ENCODE measurements at regions not wholly inside any gene's neighbourhood (a gene's known extent, or its start where the extent isn't known, plus 50 kb on each side); places are given as distances from the start of the nearest gene placed in this dataset.

DNA sequence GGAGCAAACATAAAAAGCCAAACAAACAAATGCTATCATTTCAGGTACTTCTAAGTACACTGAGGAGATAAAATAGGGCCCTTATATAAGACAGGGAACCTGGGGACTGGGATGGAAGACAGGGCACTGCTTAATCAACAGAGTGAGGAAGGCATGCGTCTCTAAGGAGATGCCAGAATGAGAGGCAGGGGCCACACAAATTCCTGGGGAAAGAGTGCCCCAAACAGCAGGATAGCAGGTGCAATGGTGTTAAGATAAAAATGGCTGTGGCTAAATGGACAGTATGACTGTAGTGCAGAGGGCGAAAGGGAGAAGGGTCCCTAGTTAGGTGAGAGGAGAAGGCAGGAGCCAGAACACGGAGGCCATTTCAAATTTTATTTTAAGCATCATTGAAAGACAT is 113.9 kb downstream of the ZBTB18 start:
- no peaks in the 10 kb centered on the region for H3K4me1 ChIP-seq (ENCODE audit: low read depth, poor library complexity, severe bottlenecking)
- no peaks in the 10 kb centered on the region for H3K79me2 ChIP-seq (ENCODE audit: insufficient read depth, low read depth)
- no peak overlapping the region for H3K4me3 ChIP-seq (IDR thresholded peaks at IDR 0.05; ENCODE audit: insufficient read depth, low read depth, low read length)
- no peaks in the 10 kb centered on the region for H3K36me3 ChIP-seq (ENCODE audit: insufficient read depth)
- H4K20me1 ChIP-seq (ENCODE audit: insufficient read depth), result no peaks in the 10 kb centered on the region
- no peak overlapping the region for H3K9ac ChIP-seq
- TF ChIP-seq, protein P1, sequence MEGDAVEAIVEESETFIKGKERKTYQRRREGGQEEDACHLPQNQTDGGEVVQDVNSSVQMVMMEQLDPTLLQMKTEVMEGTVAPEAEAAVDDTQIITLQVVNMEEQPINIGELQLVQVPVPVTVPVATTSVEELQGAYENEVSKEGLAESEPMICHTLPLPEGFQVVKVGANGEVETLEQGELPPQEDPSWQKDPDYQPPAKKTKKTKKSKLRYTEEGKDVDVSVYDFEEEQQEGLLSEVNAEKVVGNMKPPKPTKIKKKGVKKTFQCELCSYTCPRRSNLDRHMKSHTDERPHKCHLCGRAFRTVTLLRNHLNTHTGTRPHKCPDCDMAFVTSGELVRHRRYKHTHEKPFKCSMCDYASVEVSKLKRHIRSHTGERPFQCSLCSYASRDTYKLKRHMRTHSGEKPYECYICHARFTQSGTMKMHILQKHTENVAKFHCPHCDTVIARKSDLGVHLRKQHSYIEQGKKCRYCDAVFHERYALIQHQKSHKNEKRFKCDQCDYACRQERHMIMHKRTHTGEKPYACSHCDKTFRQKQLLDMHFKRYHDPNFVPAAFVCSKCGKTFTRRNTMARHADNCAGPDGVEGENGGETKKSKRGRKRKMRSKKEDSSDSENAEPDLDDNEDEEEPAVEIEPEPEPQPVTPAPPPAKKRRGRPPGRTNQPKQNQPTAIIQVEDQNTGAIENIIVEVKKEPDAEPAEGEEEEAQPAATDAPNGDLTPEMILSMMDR (conservative IDR thresholded peaks at IDR 0.05; ENCODE audit: low read depth, low read length), result no peak
- H3K27ac ChIP-seq, result no peak overlapping the region
- no peak overlapping the region for H2AFZ ChIP-seq (ENCODE audit: low read depth)
- no peaks in the 10 kb centered on the region for H3K27me3 ChIP-seq (ENCODE audit: insufficient read depth, low read depth)
- no peak overlapping the region for H3K4me2 ChIP-seq

GRCh38 chr1:244165701-244166100 is 114.6 kb downstream of the ZBTB18 start:
- H3K36me3 ChIP-seq (ENCODE audit: insufficient read depth), result no peaks in the 10 kb centered on the region
- no peak overlapping the region for H3K9ac ChIP-seq
- H3K4me1 ChIP-seq (ENCODE audit: low read depth, poor library complexity, severe bottlenecking), result no peaks in the 10 kb centered on the region
- H4K20me1 ChIP-seq (ENCODE audit: insufficient read depth), result no peaks in the 10 kb centered on the region
- H3K79me2 ChIP-seq (ENCODE audit: insufficient read depth, low read depth), result no peaks in the 10 kb centered on the region
- H3K4me2 ChIP-seq, result no peak overlapping the region
- H3K4me3 ChIP-seq (IDR thresholded peaks at IDR 0.05; ENCODE audit: insufficient read depth, low read depth, low read length), result no peak overlapping the region
- H2AFZ ChIP-seq (ENCODE audit: low read depth), result no peak overlapping the region
- TF ChIP-seq, protein P1 (conservative IDR thresholded peaks at IDR 0.05; ENCODE audit: low read depth, low read length), result no peak
- no peaks in the 10 kb centered on the region for H3K27me3 ChIP-seq (ENCODE audit: insufficient read depth, low read depth)
- H3K27ac ChIP-seq, result no peak overlapping the region

- Histone ChIP-seq H3K4me1 (ENCODE audit: low read depth, poor library complexity, severe bottlenecking) (no peaks in the 10 kb centered on the region), H4K20me1 (ENCODE audit: insufficient read depth) (no peaks in the 10 kb centered on the region), H3K27ac (no peak overlapping the region), H3K4me3 (IDR thresholded peaks at IDR 0.05; ENCODE audit: insufficient read depth, low read depth, low read length) (no peak overlapping the region), H3K9ac (no peak overlapping the region), H2AFZ (ENCODE audit: low read depth) (no peak overlapping the region), H3K27me3 (ENCODE audit: insufficient read depth, low read depth) (no peaks in the 10 kb centered on the region), H3K79me2 (ENCODE audit: insufficient read depth, low read depth) (no peaks in the 10 kb centered on the region), H3K36me3 (ENCODE audit: insufficient read depth) (no peaks in the 10 kb centered on the region), H3K4me2 (no peak overlapping the region)
- TF ChIP-seq, protein P1 (conservative IDR thresholded peaks at IDR 0.05; ENCODE audit: low read depth, low read length), result no peak
These were observed 120.3 kb downstream of the ZBTB18 start for GRCh38 chr1:244171241-244171985.

DNA sequence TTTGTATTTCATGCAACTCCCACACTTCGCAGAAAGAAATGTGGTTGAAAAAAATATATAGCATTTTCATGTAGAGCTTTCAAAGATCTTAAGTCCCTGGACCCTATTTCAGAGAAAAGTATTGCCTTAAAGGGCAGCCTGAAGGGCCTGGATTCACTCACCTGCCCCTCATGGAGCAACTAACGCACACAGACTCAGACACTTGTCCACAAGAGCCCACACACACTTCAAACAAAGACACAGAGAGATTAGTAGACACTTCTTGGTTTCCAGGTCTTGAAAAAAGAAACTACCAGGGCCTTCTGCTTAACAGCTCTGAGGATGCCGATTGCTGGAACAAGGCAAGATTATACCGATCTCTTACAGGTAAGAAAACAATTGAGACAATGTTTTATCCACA is 122.2 kb downstream of the ZBTB18 start:
- Histone ChIP-seq H3K9ac (no peak overlapping the region), H2AFZ (ENCODE audit: low read depth) (no peak overlapping the region), H3K79me2 (ENCODE audit: insufficient read depth, low read depth) (no peaks in the 10 kb centered on the region), H3K4me2 (no peak overlapping the region), H3K36me3 (ENCODE audit: insufficient read depth) (no peaks in the 10 kb centered on the region), H3K27me3 (ENCODE audit: insufficient read depth, low read depth) (no peaks in the 10 kb centered on the region), H3K4me3 (IDR thresholded peaks at IDR 0.05; ENCODE audit: insufficient read depth, low read depth, low read length) (no peak overlapping the region), H4K20me1 (ENCODE audit: insufficient read depth) (no peaks in the 10 kb centered on the region), H3K4me1 (ENCODE audit: low read depth, poor library complexity, severe bottlenecking) (no peaks in the 10 kb centered on the region), H3K27ac (no peak overlapping the region)
- TF ChIP-seq, protein P1 (conservative IDR thresholded peaks at IDR 0.05; ENCODE audit: low read depth, low read length), result no peak
